H7 (cell line): ENCODE measurements at regions not wholly inside any gene's neighbourhood (a gene's known extent, or its start where the extent isn't known, plus 50 kb on each side); places are given as distances from the start of the nearest gene placed in this dataset.

ENCODE experiments used
- DNase-seq: peaks from one replicate; pipeline ENCODE4 v3.0.0; 2012
- H3K27me3 ChIP-seq: 2 replicates; pipeline ENCODE4 v1.6.0; 2011; ENCODE audit warnings: mild to moderate bottlenecking, low read length; ENCODE audit not compliant: control insufficient read depth, insufficient read depth
- H3K36me3 ChIP-seq: replicated peaks from 2 replicates; pipeline ENCODE4 v1.5.1; 2011; ENCODE audit warnings: low read length; ENCODE audit not compliant: control insufficient read depth, insufficient read depth
- H3K4me3 ChIP-seq: 2 replicates; pipeline ENCODE4 v1.5.1; 2011; ENCODE audit warnings: low read depth, mild to moderate bottlenecking, control low read depth, low read length, moderate library complexity; ENCODE audit not compliant: insufficient read depth

GRCh38 chr1:81375884-81376548 lies 424.7 kb upstream of the ADGRL2 start:
- DNase-seq: no peak
- H3K36me3 ChIP-seq: no peaks in the 10 kb centered on the region
- H3K4me3 ChIP-seq: no peak overlapping the region
- no peaks in the 10 kb centered on the region; the same call in 1 of the 2 replicates for H3K27me3 ChIP-seq

GRCh38 chr1:81374481-81374880 lies 426.3 kb upstream of the ADGRL2 start:
- Histone ChIP-seq H3K27me3 (no peaks in the 10 kb centered on the region; the same call in 1 of the 2 replicates), H3K4me3 (no peak overlapping the region), H3K36me3 (no peaks in the 10 kb centered on the region)
- no peak for DNase-seq

- Histone ChIP-seq H3K36me3 (no peaks in the 10 kb centered on the region), H3K27me3 (no peaks in the 10 kb centered on the region), H3K4me3 (no peak overlapping the region)
- no peak for DNase-seq
Measured at GRCh38 chr1:81371864-81372263, 428.9 kb upstream of the ADGRL2 start.

- no peaks in the 10 kb centered on the region for H3K36me3 ChIP-seq
- no peak for DNase-seq
- H3K27me3 ChIP-seq: no peaks in the 10 kb centered on the region
- no peak overlapping the region for H3K4me3 ChIP-seq
Measured at GRCh38 chr1:81369833-81370232, 430.9 kb upstream of the ADGRL2 start.

GRCh38 chr1:81366173-81366572 lies 434.6 kb upstream of the ADGRL2 start:
- H3K36me3 ChIP-seq: no peaks in the 10 kb centered on the region
- H3K4me3 ChIP-seq: no peak overlapping the region
- H3K27me3 ChIP-seq: no peaks in the 10 kb centered on the region
- DNase-seq: no peak

- no peak overlapping the region for H3K4me3 ChIP-seq
- no peak for DNase-seq
- H3K27me3 ChIP-seq: no peaks in the 10 kb centered on the region
Measured at GRCh38 chr1:81364088-81364487, 436.6 kb upstream of the ADGRL2 start.

GRCh38 chr1:81358151-81358550 lies 442.6 kb upstream of the ADGRL2 start:
- no peaks in the 10 kb centered on the region for H3K36me3 ChIP-seq
- H3K27me3 ChIP-seq: no peaks in the 10 kb centered on the region
- DNase-seq: no peak

More at GRCh38 chr1:81364088-81364487, 436.6 kb upstream of the ADGRL2 start:
- no peaks in the 10 kb centered on the region for H3K36me3 ChIP-seq

GRCh38 chr1:81351864-81352263 lies 448.9 kb upstream of the ADGRL2 start:
- Histone ChIP-seq H3K36me3 (no peaks in the 10 kb centered on the region), H3K4me3 (no peak overlapping the region), H3K27me3 (no peaks in the 10 kb centered on the region)
- DNase-seq: no peak

More at GRCh38 chr1:81358151-81358550, 442.6 kb upstream of the ADGRL2 start:
- H3K4me3 ChIP-seq: no peak overlapping the region

GRCh38 chr1:81349194-81349965 lies 451.4 kb upstream of the ADGRL2 start:
- Histone ChIP-seq H3K36me3 (no peaks in the 10 kb centered on the region), H3K27me3 (no peaks in the 10 kb centered on the region), H3K4me3 (no peak overlapping the region)
- DNase-seq: peak; percentile 9

GRCh38 chr1:81345110-81345509 lies 455.6 kb upstream of the ADGRL2 start:
- Histone ChIP-seq H3K27me3 (no peaks in the 10 kb centered on the region), H3K36me3 (no peaks in the 10 kb centered on the region)
- DNase-seq: no peak

GRCh38 chr1:81340239-81340638 lies 460.5 kb upstream of the ADGRL2 start:
- H3K27me3 ChIP-seq: no peaks in the 10 kb centered on the region
- no peak for DNase-seq
- no peak overlapping the region for H3K4me3 ChIP-seq
- no peaks in the 10 kb centered on the region for H3K36me3 ChIP-seq

More at GRCh38 chr1:81345110-81345509, 455.6 kb upstream of the ADGRL2 start:
- H3K4me3 ChIP-seq: no peak overlapping the region

- no peak overlapping the region for H3K4me3 ChIP-seq
- H3K36me3 ChIP-seq: no peaks in the 10 kb centered on the region
- no peak for DNase-seq
- no peaks in the 10 kb centered on the region for H3K27me3 ChIP-seq
Measured at GRCh38 chr1:81337226-81337625, 463.5 kb upstream of the ADGRL2 start.

- Histone ChIP-seq H3K4me3 (no peak overlapping the region), H3K27me3 (no peaks in the 10 kb centered on the region), H3K36me3 (no peaks in the 10 kb centered on the region)
- DNase-seq: no peak
Measured at GRCh38 chr1:81335876-81336275, 464.9 kb upstream of the ADGRL2 start.

- no peaks in the 10 kb centered on the region for H3K36me3 ChIP-seq
- H3K27me3 ChIP-seq: no peaks in the 10 kb centered on the region
- no peak overlapping the region for H3K4me3 ChIP-seq
- DNase-seq: no peak
Measured at GRCh38 chr1:81330521-81330920, 470.2 kb upstream of the ADGRL2 start.

GRCh38 chr1:81330111-81330510 lies 470.6 kb upstream of the ADGRL2 start:
- no peaks in the 10 kb centered on the region for H3K27me3 ChIP-seq
- no peak for DNase-seq
- H3K4me3 ChIP-seq: no peak overlapping the region
- no peaks in the 10 kb centered on the region for H3K36me3 ChIP-seq
